SH-SY5Y (cell line): ENCODE measurements at regions not wholly inside any gene's neighbourhood (a gene's known extent, or its start where the extent isn't known, plus 50 kb on each side); places are given as distances from the start of the nearest gene placed in this dataset.

Experiments used
- GATA2 ChIP-seq: IDR thresholded peaks from 2 replicates; pipeline ENCODE4 v1.6.1; 2011; ENCODE audit warnings: mild to moderate bottlenecking, low read depth, low read length
- GATA3 ChIP-seq: IDR thresholded peaks from 2 replicates; pipeline ENCODE4 v1.6.1; 2011; ENCODE audit warnings: low read depth, mild to moderate bottlenecking, low read length, moderate library complexity

GRCh38 chr11:116661056-116661455 lies 111.7 kb downstream of the BUD13 start:
- TF ChIP-seq GATA2 (no peak), GATA3 (no peak)
